GM21619 (cell line): ENCODE measurements at regions not wholly inside any gene's neighbourhood (a gene's known extent, or its start where the extent isn't known, plus 50 kb on each side); places are given as distances from the start of the nearest gene placed in this dataset.
"Not testable (repeated sequence)": the region's sequence is repeated elsewhere in the genome, so short reads cannot be mapped to it uniquely, and the experiment has no call there.

Source experiments
- ATAC-seq: cut with Tn5 transposase; IDR thresholded peaks from one replicate; pipeline ENCODE4 v1.9.1; 2021; ENCODE audit not compliant: unreplicated experiment

GRCh38 chr15:62218841-62219240, 53.8 kb upstream of the C2CD4B start:
- ATAC-seq = no peak

GRCh38 chr15:62219799-62220198, 54.7 kb upstream of the C2CD4B start:
- ATAC-seq = no peak

GRCh38 chr15:62223020-62223419, 57.9 kb upstream of the C2CD4B start:
- no peak for ATAC-seq

- no peak for ATAC-seq
These were observed 63.5 kb upstream of the C2CD4B start for GRCh38 chr15:62228604-62229003.

- ATAC-seq = no peak
These were observed 66.8 kb upstream of the C2CD4B start for GRCh38 chr15:62231856-62232255.

GRCh38 chr15:62240121-62241096, 75.3 kb upstream of the C2CD4B start:
- ATAC-seq = no peak

GRCh38 chr15:62241135-62241770, 76.2 kb upstream of the C2CD4B start:
- no peak for ATAC-seq

GRCh38 chr15:62242999-62243398, 77.9 kb upstream of the C2CD4B start:
- ATAC-seq = no peak

GRCh38 chr15:62244762-62245161, 79.7 kb upstream of the C2CD4B start:
- ATAC-seq = no peak

GRCh38 chr15:62248277-62248984, 83.3 kb upstream of the C2CD4B start:
- ATAC-seq = no peak

GRCh38 chr15:62249501-62249900, 84.4 kb upstream of the C2CD4B start:
- no peak for ATAC-seq

GRCh38 chr15:62250186-62250585, 85.1 kb upstream of the C2CD4B start:
- ATAC-seq = no peak

- ATAC-seq = no peak
These were observed 85.9 kb upstream of the C2CD4B start for GRCh38 chr15:62250978-62251377.

GRCh38 chr15:62253294-62253693, 88.2 kb upstream of the C2CD4B start:
- ATAC-seq = no peak

- no peak for ATAC-seq
These were observed 89.3 kb upstream of the C2CD4B start for GRCh38 chr15:62254137-62254934.

GRCh38 chr15:62256430-62256829, 91.3 kb upstream of the C2CD4B start:
- not testable (repeated sequence) for ATAC-seq

- no peak for ATAC-seq
These were observed 93.0 kb upstream of the C2CD4B start for GRCh38 chr15:62257996-62258521.

- no peak for ATAC-seq
These were observed 97.3 kb upstream of the C2CD4B start for GRCh38 chr15:62262305-62262941.

GRCh38 chr15:62264196-62264595, 99.1 kb upstream of the C2CD4B start:
- ATAC-seq = no peak

GRCh38 chr15:62269504-62269903, 104.4 kb upstream of the C2CD4B start:
- no peak for ATAC-seq
